ENCODE measurements at regions not wholly inside any gene's neighbourhood (a gene's known extent, or its start where the extent isn't known, plus 50 kb on each side); places are given as distances from the start of the nearest gene placed in this dataset.

- intact Hi-C loops (cut with DNase I) = no loop called here
These were observed 94.5 kb downstream of the LIG4 start for GRCh38 chr13:108120856-108121255.

GRCh38 chr13:108120302-108120701 lies 95.0 kb downstream of the LIG4 start:
- Histone ChIP-seq H3K27me3 (no peaks in the 10 kb centered on the region), H3K9me3 (no peaks in the 10 kb centered on the region), H3K4me3 (no peak overlapping the region), H3K27ac (replicated peaks in 1 of 4) (no peak overlapping the region), H3K4me1 (no peaks in the 10 kb centered on the region), H3K36me3 (no peaks in the 10 kb centered on the region)
- intact Hi-C loops (cut with DNase I) = no loop called here
- 66% methylated on average over 6 of the region's 6 CpGs for WGBS
- no peak for DNase-seq (ENCODE audit: extremely low spot score)
- TF ChIP-seq POLR2AphosphoS5 (IDR thresholded peaks at IDR 0.05) (no peak), CTCF (IDR thresholded peaks at IDR 0.05) (no peak), POLR2A (IDR thresholded peaks at IDR 0.05; ENCODE audit: low read depth) (no peak), EP300 (IDR thresholded peaks at IDR 0.05) (no peak)

More at GRCh38 chr13:108120856-108121255, 94.5 kb downstream of the LIG4 start:
- Histone ChIP-seq H3K9me3 (no peaks in the 10 kb centered on the region), H3K4me3 (no peak overlapping the region), H3K36me3 (no peaks in the 10 kb centered on the region), H3K27ac (replicated peaks in 1 of 4) (no peak overlapping the region), H3K4me1 (no peaks in the 10 kb centered on the region), H3K27me3 (no peaks in the 10 kb centered on the region)
- WGBS = 65% methylated on average over 7 of the region's 7 CpGs
- no peak for DNase-seq (ENCODE audit: extremely low spot score)
- TF ChIP-seq POLR2AphosphoS5 (IDR thresholded peaks at IDR 0.05) = no peak
- TF ChIP-seq POLR2A (IDR thresholded peaks at IDR 0.05; ENCODE audit: low read depth) = no peak
- no peak for TF ChIP-seq EP300 (IDR thresholded peaks at IDR 0.05)
- TF ChIP-seq CTCF (IDR thresholded peaks at IDR 0.05) = no peak

GRCh38 chr13:108115738-108116137 lies 99.6 kb downstream of the LIG4 start:
- Histone ChIP-seq H3K4me3 (no peak overlapping the region), H3K27ac (replicated peaks in 1 of 4) (no peak overlapping the region), H3K9me3 (no peaks in the 10 kb centered on the region), H3K4me1 (no peaks in the 10 kb centered on the region), H3K36me3 (no peaks in the 10 kb centered on the region), H3K27me3 (no peaks in the 10 kb centered on the region)
- intact Hi-C loops (cut with DNase I) = no loop called here
- TF ChIP-seq EP300 (IDR thresholded peaks at IDR 0.05) = no peak
- TF ChIP-seq POLR2A (IDR thresholded peaks at IDR 0.05; ENCODE audit: low read depth) = no peak
- no peak for TF ChIP-seq CTCF (IDR thresholded peaks at IDR 0.05)
- TF ChIP-seq POLR2AphosphoS5 (IDR thresholded peaks at IDR 0.05) = no peak
- no peak for DNase-seq (ENCODE audit: extremely low spot score)
- 44% methylated on average over 1 of the region's 1 CpG for WGBS

- DNase-seq (ENCODE audit: extremely low spot score) = no peak
- WGBS = 68% methylated on average over 4 of the region's 4 CpGs
- TF ChIP-seq CTCF (IDR thresholded peaks at IDR 0.05) (no peak), POLR2AphosphoS5 (IDR thresholded peaks at IDR 0.05) (no peak), POLR2A (IDR thresholded peaks at IDR 0.05; ENCODE audit: low read depth) (no peak), EP300 (IDR thresholded peaks at IDR 0.05) (no peak)
- Histone ChIP-seq H3K9me3 (no peaks in the 10 kb centered on the region), H3K4me1 (no peaks in the 10 kb centered on the region), H3K4me3 (no peak overlapping the region), H3K27ac (replicated peaks in 1 of 4) (no peak overlapping the region), H3K27me3 (no peaks in the 10 kb centered on the region), H3K36me3 (no peaks in the 10 kb centered on the region)
- intact Hi-C loops (cut with DNase I) = no loop called here
These were observed 101.9 kb downstream of the LIG4 start for GRCh38 chr13:108113407-108113806.

GRCh38 chr13:108104736-108105135 lies 110.6 kb downstream of the LIG4 start:
- intact Hi-C loops (cut with DNase I) = no loop called here

More at GRCh38 chr13:108104736-108105135, 110.6 kb downstream of the LIG4 start:
- no peaks in the 10 kb centered on the region for H3K9me3 ChIP-seq
- WGBS = 49% methylated on average over 2 of the region's 2 CpGs
- H3K4me3 ChIP-seq = no peak overlapping the region
- no peaks in the 10 kb centered on the region for H3K4me1 ChIP-seq
- TF ChIP-seq EP300 (IDR thresholded peaks at IDR 0.05) (no peak), CTCF (IDR thresholded peaks at IDR 0.05) (no peak), POLR2AphosphoS5 (IDR thresholded peaks at IDR 0.05) (no peak), POLR2A (IDR thresholded peaks at IDR 0.05; ENCODE audit: low read depth) (no peak)
- H3K27me3 ChIP-seq = no peaks in the 10 kb centered on the region
- H3K36me3 ChIP-seq = no peaks in the 10 kb centered on the region
- DNase-seq (ENCODE audit: extremely low spot score) = no peak
- H3K27ac ChIP-seq (replicated peaks in 1 of 4) = no peak overlapping the region
